CD4-positive, alpha-beta T cell treated with Interleukin-4 for 4 hours (primary cell): ENCODE measurements at regions not wholly inside any gene's neighbourhood (a gene's known extent, or its start where the extent isn't known, plus 50 kb on each side); places are given as distances from the start of the nearest gene placed in this dataset.
"Not testable (repeated sequence)": the region's sequence is repeated elsewhere in the genome, so short reads cannot be mapped to it uniquely, and the experiment has no call there.

Experiments
- DNase-seq: peaks from one replicate; pipeline ENCODE4 v3.0.0-alpha.2; 2020

DNA sequence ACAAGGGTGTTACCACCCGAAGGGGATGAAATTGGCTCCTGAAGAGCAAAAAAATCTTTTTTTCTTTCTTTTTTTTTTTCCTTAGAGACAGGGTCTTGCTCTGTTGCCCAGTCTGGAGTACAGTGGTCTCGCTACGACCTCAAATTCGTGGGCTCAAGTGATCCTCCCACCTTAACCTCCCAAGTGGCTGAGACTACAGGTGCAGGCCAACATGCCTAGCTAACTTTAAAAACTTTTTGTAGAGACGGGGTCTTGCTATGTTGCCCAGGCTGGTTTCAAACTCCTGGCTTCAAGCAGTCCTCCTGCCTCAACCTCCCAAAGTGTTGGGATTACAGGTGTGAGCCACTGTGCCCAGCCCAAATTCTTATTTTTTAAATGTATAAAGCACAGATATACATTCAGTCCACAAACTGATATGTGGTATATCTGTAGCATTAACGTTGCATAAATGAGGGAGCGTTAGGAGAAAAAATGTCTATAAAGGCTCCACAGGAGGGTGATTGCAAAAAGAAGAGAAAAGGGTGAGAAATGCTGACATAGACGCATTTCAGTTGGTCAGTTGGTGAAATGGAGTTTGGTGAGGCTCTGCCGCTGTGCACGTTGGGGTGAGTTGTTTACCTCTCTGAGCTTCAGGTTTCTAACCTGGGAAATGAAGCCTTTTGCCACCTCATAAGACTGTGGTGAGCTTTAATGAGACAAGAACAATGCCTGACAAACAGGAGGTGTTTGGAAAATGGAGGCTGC lies 100.7 kb upstream of the PODXL start:
- DNase-seq, result no peak

DNA sequence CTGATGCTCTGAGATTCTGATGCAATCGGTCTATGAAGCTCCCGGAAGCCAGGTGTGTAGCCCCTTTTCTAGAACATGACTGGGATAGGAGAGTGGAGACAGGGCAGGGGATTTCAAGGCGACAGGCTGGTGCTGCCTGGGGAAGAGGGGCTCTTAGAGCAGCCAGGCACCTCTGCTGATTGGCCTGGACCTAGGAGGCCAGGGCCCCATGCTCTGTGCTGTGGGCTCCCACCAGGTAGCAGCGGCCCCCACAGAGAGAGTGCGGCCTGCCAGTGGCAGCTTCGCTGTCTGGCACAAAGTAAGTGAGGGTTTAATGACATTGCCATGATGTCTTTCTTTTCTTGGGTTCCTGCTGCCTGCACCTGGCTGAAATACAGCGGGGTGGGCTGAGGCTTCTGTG lies 99.4 kb upstream of the PODXL start:
- DNase-seq, result no peak

DNA sequence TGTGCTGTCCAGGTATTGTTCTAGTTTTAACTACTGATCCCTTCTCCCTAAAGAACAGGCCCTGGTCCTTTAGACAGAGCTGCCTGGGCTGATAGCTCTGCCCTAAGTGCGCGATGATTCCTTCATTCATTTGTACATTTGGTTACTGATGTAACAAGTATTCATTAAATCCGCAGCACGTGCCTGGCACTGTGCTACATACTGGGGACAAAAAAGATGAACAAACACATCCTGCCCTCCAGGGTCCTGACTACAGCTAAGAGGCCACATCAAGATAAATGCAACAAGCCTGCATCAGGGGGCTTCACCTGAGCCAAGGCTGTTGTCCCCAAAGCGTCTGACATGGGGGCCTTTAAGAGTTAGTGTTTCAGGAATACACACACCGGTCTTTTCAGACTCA lies 99.0 kb upstream of the PODXL start:
- DNase-seq, result no peak

DNA sequence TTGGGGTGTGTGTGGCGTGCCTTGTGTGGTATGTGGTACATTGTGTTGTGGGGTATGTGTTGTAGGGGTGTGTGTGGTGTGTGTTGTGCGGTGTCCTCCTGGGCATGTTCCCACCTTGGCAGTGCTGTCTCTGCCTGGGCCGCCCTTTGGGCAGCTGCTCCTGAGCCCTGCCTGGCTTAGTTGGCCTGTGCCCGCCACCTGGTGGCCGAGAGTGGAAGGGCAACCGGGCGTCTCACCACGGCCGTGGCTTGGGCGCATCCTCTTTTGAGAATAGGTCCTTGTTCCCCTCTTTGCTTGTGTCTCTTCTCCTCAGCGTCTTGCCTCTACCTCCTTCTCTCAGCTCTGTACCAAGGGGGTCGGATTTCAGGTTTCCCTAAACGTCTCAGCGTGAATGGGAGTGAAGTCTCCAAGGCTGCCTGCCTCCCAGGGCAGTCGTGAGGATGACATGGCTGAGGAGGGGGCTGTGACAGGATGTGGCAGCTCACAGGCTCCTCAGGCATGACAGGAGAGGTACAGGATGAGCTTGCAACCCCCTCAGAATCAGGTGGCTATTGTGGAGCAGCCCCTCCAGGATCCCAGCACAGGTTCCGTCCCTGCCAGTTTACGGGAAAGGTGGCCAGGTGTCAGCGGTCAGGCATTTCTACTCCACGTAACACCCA lies 98.4 kb upstream of the PODXL start:
- DNase-seq, result peak; percentile 56

DNA sequence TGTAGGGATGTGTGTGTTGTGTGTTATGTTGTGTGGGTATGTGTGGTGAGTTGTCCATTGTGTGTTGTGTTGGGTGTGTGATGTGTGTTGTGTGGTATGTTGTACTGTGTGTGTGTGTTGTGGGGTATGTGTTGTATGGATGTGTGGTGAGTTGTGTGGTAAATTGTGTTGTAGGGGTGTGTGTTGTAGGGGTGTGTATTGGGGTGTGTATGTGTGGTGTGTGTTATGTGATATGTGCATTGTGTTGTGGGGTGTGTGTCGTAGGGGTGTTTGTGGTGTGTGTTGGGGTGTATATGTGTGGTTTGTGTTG lies 97.8 kb upstream of the PODXL start:
- DNase-seq, result no peak

DNA sequence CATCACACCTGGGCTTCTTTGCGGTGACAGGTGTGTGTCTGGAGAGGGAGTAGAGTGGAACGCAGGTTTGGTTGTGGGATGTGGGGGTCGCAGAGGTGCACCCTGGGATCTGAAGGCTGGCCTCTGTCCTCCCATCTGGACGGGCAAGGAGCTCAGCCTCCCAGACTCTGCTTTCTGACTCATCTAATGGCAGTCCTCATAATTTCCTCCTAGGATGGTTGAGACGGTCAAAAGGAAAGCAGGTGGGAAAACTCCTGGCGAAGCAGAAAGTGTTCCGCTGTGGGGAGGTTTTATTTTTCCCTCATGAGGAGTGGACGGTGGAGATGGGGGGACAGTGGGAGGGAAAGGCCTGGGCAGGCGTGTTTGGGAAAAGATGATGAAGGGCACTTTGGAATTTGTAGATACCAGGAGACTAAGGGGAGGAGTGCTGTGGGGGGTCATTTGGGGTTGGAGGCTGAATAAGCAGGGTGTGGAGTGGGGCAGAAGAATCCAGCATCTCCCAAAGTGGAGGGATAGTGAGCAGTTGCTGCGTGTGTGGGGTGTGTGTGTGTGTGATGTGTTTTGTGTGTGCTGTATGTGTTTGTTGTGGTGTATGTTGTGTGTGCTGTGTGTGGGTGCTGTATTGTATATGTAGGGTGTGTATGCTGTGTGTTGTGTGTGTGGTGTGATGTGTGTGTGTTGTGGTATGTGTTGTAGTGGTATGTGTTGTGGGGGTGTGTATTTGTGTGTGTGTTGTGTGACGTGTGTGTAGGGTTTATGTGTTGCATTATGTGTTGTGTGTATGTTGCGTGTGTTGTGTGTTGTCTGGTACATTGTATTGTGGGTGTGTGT lies 97.2 kb upstream of the PODXL start:
- DNase-seq, result no peak

DNA sequence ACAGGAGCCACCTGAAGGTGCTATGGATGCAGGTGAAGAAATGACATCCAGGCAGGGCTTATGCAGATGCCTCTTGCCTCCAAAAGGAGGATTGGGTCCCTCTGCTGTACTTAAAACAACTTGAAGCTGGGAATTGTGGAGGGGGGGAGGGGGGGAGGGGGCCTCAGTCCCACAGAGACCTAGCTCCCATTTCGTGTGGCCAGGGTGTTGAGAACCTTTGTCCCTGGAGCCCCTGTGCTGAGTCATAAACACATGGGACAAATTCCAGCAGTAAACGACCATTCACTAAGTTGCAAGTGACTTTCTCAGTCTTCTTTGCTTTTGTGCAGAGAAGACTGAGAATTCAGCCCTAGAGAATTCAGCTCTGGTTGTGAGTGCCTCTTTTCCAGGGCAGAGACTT lies 96.5 kb upstream of the PODXL start:
- no peak for DNase-seq

DNA sequence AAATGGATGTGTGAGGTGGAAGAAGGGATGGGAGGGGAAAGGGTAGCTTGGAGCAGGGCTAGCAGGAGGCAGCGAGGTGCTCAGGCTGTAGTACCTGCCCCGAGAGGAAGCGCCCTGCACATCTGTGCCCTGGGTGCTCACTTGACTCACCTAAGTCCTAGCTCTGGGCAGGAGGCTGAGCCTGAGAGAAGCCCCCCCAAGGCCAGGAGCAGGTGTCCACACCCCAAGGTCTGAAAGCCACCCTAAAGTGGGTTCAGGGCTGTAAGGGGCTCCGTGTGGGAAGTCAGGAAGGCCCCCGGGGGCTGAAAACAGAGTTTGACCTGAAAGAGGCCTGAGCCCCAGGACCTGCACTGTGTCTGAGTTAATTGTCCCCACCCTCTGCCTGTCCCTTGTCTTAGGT lies 95.8 kb upstream of the PODXL start:
- no peak for DNase-seq

DNA sequence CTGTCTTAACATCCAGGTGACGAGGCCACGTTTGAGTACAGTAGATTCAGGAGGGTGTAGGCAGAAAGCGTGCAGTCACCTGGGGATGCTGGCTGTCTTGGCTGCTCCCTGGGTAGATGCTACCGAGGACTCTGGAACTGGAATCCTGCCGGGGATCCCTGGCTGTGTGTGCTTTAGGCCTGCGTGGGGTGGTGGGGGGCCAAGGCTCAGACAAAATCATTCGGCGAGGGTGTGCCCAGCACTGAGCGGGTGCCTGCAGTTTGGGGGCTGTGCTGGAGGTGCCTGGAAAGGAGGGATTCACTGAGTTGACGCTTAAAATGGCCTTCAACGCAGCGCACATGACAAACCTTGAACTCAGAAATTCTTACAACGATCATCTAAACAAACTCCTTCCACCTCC lies 93.5 kb upstream of the PODXL start:
- no peak for DNase-seq

DNA sequence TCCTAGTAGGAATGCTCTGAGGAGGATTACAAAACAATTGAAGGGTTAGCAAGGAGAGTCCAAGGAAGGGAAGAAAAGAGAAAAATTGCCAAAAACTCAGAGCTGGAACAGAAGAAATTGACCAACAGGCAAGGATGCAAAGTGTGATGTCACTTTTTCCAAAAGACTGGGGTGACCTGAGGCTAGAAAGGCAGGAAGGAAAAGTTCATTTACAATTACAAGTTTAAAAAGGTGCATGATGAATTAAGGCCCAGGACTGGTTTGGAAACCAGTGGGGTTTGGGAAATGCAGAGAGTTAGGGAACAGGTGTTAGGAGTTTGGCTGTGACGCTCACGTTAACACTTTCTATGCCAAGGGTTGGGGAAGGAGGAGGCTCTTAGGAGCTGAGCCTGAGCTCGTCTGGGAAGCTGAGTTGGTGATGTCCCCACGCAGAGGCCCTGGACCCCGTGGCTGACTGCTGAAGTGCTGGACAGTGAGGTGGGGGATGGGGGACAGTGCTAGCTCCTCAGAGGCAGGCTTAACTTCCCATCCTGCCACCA lies 92.6 kb upstream of the PODXL start:
- DNase-seq, result no peak

DNA sequence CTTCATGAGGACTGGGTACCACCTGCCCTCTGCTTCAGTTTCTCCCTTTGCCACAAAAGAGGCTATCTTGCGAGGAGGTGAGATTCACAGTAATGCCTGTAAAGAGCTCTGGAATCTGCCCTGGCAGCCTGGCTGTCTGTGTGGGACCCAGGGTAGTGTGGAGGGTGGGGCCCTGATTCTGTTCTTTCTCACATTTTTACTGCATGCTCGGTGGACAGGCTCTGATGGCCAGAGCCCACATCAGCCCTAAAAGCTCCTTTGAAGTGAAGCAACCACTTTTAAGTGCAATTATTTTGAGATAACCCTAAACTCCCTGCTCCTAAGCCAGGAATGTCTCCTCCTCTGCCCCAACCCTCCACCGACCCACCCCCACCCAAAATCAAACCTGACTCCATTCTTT lies 92.1 kb upstream of the PODXL start:
- no peak for DNase-seq

DNA sequence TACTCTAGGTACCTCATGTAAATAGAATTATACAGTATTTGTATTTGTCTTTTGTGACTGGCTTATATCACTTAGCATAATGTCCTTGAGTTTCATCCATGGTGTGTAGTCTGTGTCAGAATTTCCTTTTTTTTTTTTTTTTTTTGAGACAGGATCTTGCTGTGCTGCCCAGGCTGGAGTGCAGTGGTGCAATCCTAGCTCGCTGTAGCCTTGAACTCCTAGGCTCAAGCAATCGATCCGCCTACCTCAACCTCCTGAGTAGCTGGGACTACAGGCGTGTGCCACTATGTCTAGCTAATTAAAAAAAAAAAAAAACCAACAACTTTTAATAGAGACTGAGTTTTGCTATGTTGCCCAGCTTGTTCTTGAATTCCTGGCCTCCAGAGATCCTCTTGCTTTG lies 89.8 kb upstream of the PODXL start:
- DNase-seq, result no peak

DNA sequence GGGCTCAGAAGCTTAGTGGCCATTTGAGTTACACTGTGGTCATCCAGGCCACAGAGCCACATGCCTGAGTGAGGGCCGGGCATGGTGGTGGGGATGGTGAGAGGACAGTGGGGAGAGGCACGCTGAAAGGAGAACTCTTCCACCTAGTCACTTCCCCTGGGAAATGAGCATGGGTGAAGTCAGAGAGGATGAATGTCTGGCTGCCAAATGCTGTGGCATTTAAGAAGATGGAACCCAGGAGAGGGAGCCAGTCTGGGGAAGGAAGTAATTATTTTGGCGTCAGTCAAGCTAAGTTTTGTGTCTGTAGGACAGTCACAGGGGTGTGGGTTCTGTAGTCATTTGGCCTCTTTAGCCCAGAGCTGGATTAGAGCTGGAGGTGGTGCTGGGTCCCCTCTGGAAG lies 86.0 kb upstream of the PODXL start:
- DNase-seq, result no peak

DNA sequence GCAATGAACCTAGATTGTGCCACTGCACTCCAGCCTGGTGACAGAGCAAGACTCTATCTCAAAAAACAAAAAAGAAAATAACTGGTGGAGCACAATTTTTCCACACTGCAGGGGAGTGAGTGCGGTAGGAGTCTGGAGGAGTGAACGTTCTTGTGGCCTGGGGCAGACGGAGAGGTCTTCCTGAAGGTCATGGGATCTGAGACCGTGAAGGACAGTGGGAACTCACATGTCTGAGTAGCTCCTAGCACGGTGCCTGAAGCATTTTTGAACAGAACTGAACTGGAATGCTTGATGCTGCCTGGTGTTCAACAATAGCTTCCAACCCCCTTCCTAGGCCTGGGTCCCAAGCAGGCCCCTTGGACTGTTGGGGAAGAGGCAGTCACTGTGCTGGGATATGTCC lies 84.3 kb upstream of the PODXL start:
- DNase-seq, result no peak

DNA sequence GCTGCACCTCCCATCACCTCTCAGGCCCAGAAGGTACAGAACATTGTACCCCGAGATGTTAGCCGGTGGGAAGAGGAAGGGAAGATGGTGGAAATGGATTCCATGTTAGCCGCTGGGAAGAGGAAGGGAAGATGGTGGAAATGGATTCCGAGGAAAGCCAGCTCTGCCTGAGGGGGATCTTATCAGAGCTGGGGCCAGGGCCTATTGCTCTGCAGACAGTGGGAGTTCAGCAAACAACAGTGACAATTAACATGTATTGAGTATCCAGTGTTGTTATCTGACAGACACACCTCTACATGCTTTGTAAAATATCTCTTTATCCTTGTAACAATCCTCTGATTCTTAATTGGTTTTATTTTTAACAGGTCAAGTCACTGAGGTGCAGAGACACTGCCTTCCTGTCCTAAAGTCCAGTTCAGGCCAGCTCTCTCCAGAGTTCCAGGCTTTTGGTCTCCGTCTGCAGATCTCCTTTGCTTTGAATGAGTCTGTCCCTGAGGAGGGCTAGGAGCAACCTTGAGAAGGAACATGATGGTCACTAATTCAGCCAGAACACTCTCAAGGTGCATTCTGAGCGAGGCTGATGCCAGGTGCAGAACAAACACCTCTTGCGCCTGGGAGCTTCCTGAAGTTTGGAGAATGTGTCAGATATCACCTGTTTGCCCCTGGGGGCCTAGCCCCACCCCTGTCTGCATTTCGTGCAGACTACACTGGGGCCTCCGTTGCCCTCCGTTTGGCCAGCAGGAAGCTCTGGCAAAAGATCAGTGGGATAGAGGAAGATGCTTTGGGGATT lies 82.4 kb upstream of the PODXL start:
- no peak for DNase-seq

DNA sequence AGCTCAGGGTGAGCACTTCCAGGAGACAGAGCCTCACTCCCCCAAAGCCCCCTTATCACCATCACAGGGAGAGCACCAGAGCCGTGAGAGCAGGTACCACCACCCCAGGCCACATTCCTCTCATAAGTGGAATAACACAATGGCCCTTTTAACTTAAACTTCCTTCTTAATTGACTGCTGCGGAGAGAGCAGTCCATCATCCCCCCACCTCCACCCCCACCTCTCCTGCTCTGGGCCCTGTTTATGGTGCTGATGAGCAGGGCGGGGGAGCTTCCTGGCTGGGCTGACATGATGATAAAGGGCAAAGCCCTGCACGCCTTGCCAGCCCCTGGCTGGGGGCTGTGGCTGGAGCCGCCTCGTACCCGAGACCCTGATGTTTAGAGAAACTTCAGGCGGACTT lies 81.4 kb upstream of the PODXL start:
- DNase-seq, result no peak

DNA sequence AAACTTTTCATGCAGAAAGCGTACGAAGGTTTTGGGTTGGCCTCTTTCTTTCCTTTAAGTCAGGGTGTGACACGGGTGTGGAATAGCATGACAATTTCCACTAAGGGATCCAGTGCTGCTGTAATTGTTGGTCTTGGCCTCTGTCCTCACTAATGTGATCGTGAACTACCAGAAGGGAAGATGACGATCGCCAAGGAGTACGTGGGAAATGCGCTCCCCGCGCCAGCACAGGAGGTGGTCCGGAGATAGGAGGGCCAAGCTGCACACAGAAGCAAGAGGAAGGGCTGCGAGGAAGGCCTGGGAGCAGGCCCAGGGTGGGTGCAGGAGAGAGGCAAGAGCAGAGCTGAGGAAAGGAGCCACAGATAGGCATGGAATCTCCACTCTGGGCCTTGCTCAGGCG lies 79.7 kb upstream of the PODXL start:
- no peak for DNase-seq

DNA sequence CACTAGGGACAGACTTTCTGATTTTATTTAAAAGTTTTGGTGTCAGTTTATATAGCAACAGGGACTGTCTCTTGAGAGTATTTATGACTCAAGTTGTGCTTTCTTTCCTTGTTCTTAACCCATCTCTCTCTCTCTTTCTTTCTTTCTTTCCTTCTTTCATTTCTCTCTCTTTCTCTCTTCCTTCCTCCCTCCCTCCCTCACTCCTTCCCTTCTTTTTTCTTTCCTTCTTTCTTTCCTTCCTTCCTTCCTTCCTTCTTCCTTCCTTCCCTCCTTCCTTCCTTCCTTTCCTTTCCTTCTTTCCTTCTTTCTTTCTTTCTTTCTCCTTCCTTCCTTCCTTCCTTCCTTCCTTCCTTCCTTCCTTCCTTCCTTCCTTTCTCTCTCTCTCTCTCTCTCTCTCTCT lies 77.8 kb upstream of the PODXL start:
- DNase-seq, result not testable (repeated sequence)

DNA sequence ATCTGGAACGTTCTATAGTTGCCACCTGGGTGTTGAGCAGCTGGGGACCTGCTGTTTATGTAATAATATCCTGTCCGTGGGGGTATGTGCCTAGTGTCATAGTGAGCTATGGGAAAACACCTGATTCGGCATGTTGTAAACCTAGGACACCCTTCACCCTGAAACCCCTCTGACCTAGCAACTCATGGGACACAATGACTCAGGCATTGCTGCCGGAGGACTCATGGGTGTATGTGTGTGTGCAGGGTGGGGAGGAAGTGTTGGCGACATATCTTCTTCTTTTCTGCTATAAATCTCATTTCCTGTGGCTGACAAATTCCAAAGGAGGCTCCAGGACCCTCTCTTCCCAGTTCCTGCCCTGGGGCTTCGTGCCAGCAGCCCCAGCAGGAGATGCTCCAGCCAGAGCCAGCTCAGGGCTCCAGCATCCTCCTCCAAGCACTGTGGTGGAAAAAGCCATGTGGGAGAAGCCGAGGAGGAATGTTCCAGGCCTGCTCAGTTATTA lies 77.0 kb upstream of the PODXL start:
- no peak for DNase-seq

DNA sequence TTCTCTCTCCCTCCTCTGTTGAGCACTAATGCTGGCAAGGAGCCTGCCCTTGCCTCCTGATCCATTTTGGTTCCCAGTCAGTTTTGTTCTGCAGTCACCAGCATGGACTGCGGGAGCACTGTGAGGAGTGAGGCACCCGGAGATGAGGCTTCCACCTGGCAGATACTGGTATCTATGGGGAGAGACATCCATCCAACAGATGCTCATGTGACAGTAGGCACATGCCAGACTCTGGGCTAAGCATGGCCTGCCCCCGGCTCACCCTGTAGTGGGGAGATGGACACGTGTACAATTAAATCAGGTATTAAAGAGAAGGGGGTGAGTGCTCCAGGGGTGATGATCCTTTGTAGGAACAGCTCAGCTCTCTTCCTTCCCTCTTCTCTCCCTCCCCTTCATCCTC lies 74.0 kb upstream of the PODXL start:
- no peak for DNase-seq

DNA sequence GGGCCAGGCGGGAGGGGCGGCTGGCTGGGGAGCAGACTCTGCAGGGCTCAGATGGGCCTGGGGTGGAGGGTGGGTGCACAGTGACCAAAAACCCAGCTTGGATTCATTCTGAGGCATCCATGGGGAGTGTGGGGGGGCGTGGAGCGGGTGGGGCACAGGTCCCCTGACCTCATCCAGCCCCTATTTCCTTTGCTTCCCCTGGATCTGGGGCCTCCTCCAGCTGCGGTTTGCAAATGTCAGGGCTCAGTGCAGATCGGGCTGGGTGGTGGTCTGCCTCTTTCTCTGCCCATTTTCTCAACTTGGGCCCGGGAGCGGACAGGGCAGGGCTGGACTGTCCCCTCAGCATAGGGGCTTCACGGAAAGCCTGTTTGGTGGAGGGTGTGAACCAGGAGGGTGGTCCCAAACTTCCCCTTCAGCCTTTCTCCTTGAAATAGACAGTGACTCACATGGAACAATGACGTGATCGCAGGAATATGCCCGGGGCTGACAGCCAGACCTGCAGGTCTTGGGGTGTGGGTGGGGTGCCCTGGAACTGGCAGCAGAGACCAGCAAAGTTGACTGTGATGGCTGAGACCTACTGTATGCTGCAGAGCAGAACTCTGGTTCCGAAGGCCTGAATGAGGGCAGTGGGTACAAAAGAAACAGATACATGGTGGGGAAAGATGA lies 72.9 kb upstream of the PODXL start:
- no peak for DNase-seq

DNA sequence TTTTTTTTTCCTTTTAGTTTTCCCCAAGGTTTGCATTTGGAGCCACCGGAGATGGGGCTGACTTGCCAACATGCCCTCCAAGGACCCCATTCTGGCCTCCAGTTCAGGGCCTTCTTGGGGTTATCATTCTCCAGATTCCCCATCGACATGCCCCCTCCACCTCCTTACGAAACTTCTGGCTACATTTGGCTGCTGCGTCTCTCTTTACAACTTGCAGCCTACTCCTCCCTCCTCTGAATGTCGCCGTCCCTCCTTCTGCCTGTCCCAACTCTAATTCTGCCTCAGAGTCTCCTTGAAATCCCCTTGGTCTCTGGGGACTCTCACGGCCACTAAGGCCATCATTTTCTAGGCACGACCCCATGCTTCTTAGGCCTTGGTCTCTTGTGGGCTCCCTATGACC lies 72.2 kb upstream of the PODXL start:
- no peak for DNase-seq
